Endothelial cell (in vitro differentiated cells): ENCODE measurements at regions not wholly inside any gene's neighbourhood (a gene's known extent, or its start where the extent isn't known, plus 50 kb on each side); places are given as distances from the start of the nearest gene placed in this dataset.
"Not testable (repeated sequence)": the region's sequence is repeated elsewhere in the genome, so short reads cannot be mapped to it uniquely, and the experiment has no call there.

ENCODE experiments used
- DNase-seq: peaks from one replicate; pipeline ENCODE4 v3.0.0; 2021; ENCODE audit warnings: low spot score
- H3K27ac Mint-ChIP-seq: one replicate; pipeline ENCODE4 v1.8.0; 2021; ENCODE audit warnings: mixed read lengths, inconsistent platforms; ENCODE audit not compliant: unreplicated experiment
- H3K27me3 Mint-ChIP-seq: one replicate; pipeline ENCODE4 v1.8.0; 2021; ENCODE audit warnings: mild to moderate bottlenecking, moderate library complexity, mixed read lengths, inconsistent platforms; ENCODE audit not compliant: unreplicated experiment
- H3K36me3 Mint-ChIP-seq: one replicate; pipeline ENCODE4 v1.8.0; 2021; ENCODE audit warnings: mild to moderate bottlenecking, low read depth, mixed read lengths, inconsistent platforms; ENCODE audit not compliant: unreplicated experiment
- H3K4me1 Mint-ChIP-seq: one replicate; pipeline ENCODE4 v1.8.0; 2021; ENCODE audit warnings: mild to moderate bottlenecking, mixed read lengths, inconsistent platforms; ENCODE audit not compliant: unreplicated experiment
- H3K4me3 Mint-ChIP-seq: one replicate; pipeline ENCODE4 v1.8.0; 2021; ENCODE audit warnings: mild to moderate bottlenecking, mixed read lengths, inconsistent platforms; ENCODE audit not compliant: unreplicated experiment
- H3K9me3 Mint-ChIP-seq: one replicate; pipeline ENCODE4 v1.8.0; 2021; ENCODE audit warnings: mixed read lengths, inconsistent platforms; ENCODE audit not compliant: unreplicated experiment
- TF ChIP-seq, protein P1 (sequence below): fragments of 200-600 bp; sonication (generic); IDR thresholded peaks from one replicate; pipeline ENCODE4 v1.5.0; 2021; ENCODE audit warnings: antibody characterized with exemption; ENCODE audit not compliant: unreplicated experiment

DNA sequence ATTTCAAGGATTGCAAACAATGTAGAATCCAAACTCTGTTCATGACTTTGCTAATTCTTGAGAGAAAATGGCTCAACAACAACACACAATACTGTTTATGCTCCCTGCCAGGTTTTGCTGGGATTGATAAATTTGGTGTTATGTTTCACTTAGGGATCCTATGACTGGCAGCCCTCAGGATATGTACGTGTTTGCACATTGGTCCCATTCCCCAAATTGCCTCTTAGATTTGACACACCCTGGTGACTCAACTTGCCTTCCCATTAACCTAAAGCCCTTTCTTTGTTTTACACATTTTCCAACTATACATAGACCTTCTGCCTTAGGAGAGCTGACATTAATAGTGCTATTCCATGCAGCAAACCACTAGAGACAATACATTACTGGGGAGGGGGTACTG lies 809.4 kb upstream of the AMELY start:
- no peak for DNase-seq
- H3K9me3 Mint-ChIP-seq: no peaks in the 10 kb centered on the region
- H3K36me3 Mint-ChIP-seq: no peaks in the 10 kb centered on the region
- TF ChIP-seq, protein P1, sequence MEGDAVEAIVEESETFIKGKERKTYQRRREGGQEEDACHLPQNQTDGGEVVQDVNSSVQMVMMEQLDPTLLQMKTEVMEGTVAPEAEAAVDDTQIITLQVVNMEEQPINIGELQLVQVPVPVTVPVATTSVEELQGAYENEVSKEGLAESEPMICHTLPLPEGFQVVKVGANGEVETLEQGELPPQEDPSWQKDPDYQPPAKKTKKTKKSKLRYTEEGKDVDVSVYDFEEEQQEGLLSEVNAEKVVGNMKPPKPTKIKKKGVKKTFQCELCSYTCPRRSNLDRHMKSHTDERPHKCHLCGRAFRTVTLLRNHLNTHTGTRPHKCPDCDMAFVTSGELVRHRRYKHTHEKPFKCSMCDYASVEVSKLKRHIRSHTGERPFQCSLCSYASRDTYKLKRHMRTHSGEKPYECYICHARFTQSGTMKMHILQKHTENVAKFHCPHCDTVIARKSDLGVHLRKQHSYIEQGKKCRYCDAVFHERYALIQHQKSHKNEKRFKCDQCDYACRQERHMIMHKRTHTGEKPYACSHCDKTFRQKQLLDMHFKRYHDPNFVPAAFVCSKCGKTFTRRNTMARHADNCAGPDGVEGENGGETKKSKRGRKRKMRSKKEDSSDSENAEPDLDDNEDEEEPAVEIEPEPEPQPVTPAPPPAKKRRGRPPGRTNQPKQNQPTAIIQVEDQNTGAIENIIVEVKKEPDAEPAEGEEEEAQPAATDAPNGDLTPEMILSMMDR: no peak
- H3K27me3 Mint-ChIP-seq: no peaks in the 10 kb centered on the region
- H3K4me1 Mint-ChIP-seq: peaks cover 7% of the 10 kb centered on the region
- H3K4me3 Mint-ChIP-seq: no peak overlapping the region
- no peak overlapping the region for H3K27ac Mint-ChIP-seq

DNA sequence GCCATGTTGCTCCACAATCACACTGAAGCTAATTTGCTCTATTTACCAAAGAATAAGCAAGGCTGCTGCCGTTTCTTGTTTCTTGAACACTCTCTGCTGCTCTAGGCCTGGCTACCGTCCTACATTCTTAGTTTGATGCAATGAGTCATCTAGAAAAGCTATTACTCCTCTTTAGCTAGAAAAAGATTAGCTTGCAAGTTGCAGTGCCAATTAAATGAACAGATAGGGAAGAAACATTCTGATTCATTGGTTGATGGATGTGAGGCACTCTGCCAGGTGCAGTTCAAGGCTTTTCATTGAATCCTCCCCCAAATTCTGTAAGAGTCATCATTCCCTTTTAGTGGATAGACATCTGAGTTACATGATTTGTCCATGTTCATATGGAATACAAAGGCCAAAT lies 807.7 kb upstream of the AMELY start:
- Mint-ChIP-seq H3K4me1 (peaks cover 7% of the 10 kb centered on the region), H3K27ac (no peak overlapping the region), H3K27me3 (no peaks in the 10 kb centered on the region), H3K9me3 (no peaks in the 10 kb centered on the region), H3K36me3 (no peaks in the 10 kb centered on the region), H3K4me3 (no peak overlapping the region)
- no peak for DNase-seq
- TF ChIP-seq, protein P1: no peak

DNA sequence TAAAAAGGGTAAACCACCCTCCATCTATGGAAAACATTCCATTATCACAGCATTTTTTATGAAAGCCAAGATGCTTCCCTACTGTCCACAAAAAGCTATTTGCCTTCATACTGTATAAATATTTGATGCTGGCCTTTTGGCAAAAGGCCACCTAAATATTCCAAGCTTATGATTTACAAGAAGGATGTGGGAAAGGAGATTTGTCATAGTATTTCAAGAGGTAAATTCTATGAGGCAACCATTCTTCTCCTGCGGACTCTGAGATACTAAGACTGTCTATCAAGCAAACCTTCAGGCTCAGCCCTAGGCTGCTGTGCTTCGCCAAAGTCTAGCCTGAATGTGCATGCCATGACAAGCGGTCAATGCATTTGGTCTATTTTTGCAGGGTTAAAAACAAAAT lies 807.1 kb upstream of the AMELY start:
- H3K36me3 Mint-ChIP-seq: no peaks in the 10 kb centered on the region
- no peak overlapping the region for H3K27ac Mint-ChIP-seq
- no peaks in the 10 kb centered on the region for H3K9me3 Mint-ChIP-seq
- peaks cover 5% of the 10 kb centered on the region for H3K4me1 Mint-ChIP-seq
- DNase-seq: no peak
- TF ChIP-seq, protein P1: no peak
- no peak overlapping the region for H3K4me3 Mint-ChIP-seq
- no peaks in the 10 kb centered on the region for H3K27me3 Mint-ChIP-seq

DNA sequence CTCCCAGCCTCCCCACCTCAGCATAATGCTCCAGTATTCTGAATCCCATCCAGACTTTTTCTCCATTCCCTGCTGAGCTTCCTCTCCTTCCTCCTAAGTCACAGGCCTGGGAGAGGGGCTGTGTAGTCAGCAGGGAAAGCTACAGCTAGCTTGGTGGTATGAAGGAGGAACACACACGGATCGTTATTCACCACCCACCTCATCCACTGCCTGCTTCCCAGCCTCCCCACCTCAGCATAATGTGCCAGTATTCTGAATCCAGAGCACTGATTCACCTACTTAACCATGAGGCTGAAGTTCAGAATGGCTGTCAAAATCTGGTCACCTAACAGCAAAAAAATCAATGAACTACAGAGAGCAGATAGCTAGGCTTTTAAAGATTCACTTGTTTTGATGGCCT lies 806.6 kb upstream of the AMELY start:
- no peak overlapping the region for H3K27ac Mint-ChIP-seq
- H3K9me3 Mint-ChIP-seq: no peaks in the 10 kb centered on the region
- TF ChIP-seq, protein P1: no peak
- H3K36me3 Mint-ChIP-seq: no peaks in the 10 kb centered on the region
- no peak for DNase-seq
- peaks cover 5% of the 10 kb centered on the region for H3K4me1 Mint-ChIP-seq
- no peak overlapping the region for H3K4me3 Mint-ChIP-seq
- H3K27me3 Mint-ChIP-seq: no peaks in the 10 kb centered on the region

DNA sequence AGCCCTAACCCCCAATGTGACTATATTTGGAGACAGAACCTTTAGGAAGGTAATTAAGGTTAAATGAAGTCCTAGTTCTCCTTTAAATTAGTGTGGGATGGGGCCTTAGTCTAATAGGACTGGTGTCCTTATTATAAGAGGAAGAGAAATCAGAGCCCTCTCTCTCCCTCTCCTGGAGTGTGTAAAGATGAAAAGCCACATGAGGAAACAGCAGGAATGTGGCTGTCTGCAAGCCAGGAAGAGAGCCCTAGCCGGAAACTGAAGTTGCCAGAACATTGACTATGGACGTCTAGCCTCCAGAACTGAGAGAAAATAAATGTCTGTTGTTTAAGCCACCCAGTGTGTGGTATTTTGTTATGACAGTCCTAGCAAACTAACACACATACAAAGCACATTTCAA lies 802.9 kb upstream of the AMELY start:
- TF ChIP-seq, protein P1: no peak
- Mint-ChIP-seq H3K27me3 (no peaks in the 10 kb centered on the region), H3K9me3 (no peaks in the 10 kb centered on the region), H3K4me1 (peaks cover 5% of the 10 kb centered on the region), H3K27ac (peak overlapping the region; percentile 85), H3K4me3 (no peak overlapping the region), H3K36me3 (no peaks in the 10 kb centered on the region)
- peak; percentile 5 for DNase-seq

DNA sequence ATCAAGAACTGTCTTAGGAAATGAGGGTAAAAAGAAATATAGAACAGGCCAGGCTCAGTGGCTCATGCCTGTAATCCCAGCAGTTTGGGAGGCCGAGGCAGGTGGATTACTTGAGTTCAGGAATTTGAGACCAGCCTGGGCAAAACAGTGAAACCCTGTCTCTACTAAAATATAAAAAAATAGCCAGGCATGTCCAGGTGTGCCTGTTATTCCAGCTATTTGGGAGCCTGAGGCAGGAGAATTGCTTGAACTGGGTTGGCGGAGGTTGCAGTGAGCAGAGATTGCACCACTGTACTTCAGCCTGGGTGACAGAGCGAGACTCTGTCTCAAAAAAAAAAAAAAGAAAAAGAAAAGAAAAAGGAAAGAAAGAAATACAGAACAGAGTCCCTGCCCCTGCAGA lies 802.2 kb upstream of the AMELY start:
- not testable (repeated sequence) for H3K4me3 Mint-ChIP-seq, H3K27ac Mint-ChIP-seq, H3K9me3 Mint-ChIP-seq, H3K27me3 Mint-ChIP-seq, H3K36me3 Mint-ChIP-seq, DNase-seq, H3K4me1 Mint-ChIP-seq
